NT2/D1 (cell line): ENCODE measurements at regions not wholly inside any gene's neighbourhood (a gene's known extent, or its start where the extent isn't known, plus 50 kb on each side); places are given as distances from the start of the nearest gene placed in this dataset.

Experiments used
- DNase-seq: peaks from one replicate; pipeline ENCODE4 v3.0.0-alpha.2; 2011; ENCODE audit warnings: low read depth, low spot score
- H3K27me3 ChIP-seq: 2 replicates; pipeline ENCODE4 v1.6.0; 2011; ENCODE audit warnings: mild to moderate bottlenecking; ENCODE audit not compliant: insufficient read length, insufficient read depth
- H3K36me3 ChIP-seq: 2 replicates; pipeline ENCODE4 v1.6.1; 2011; ENCODE audit warnings: mild to moderate bottlenecking, low read length, mixed read lengths; ENCODE audit not compliant: insufficient read depth, insufficient read length
- H3K4me1 ChIP-seq: 2 replicates; pipeline ENCODE4 v1.5.1; 2011; ENCODE audit not compliant: insufficient read depth, insufficient read length
- H3K4me3 ChIP-seq: 2 replicates; pipeline ENCODE4 v1.5.1; 2011; ENCODE audit warnings: low read depth; ENCODE audit not compliant: insufficient read length
- H3K9ac ChIP-seq: 2 replicates; pipeline ENCODE4 v1.6.0; 2011; ENCODE audit warnings: low read depth; ENCODE audit not compliant: insufficient read length
- H3K9me3 ChIP-seq: 2 replicates; pipeline ENCODE4 v1.5.1; 2011; ENCODE audit warnings: mild to moderate bottlenecking, low read length; ENCODE audit not compliant: insufficient read depth
- SUZ12 ChIP-seq: IDR thresholded peaks from 2 replicates; pipeline ENCODE4 v1.6.1; 2011; ENCODE audit not compliant: insufficient read length, insufficient read depth; ENCODE audit errors: extremely low read depth
- YY1 ChIP-seq: IDR thresholded peaks from 2 replicates; pipeline ENCODE4 v1.6.1; 2011; ENCODE audit not compliant: insufficient read length, insufficient read depth
- ZNF274 ChIP-seq: IDR thresholded peaks from 2 replicates; pipeline ENCODE4 v1.6.1; 2011; ENCODE audit warnings: mild to moderate bottlenecking, low read depth, low read length

- no peak overlapping the region for H3K9ac ChIP-seq
These were observed 298.3 kb downstream of the CDK5RAP2 start for GRCh38 chr9:120281665-120282064.

GRCh38 chr9:120267929-120268328 lies 312.0 kb downstream of the CDK5RAP2 start:
- Histone ChIP-seq H3K27me3 (no peaks in the 10 kb centered on the region), H3K9me3 (no peaks in the 10 kb centered on the region; the same call in 1 of the 2 replicates), H3K4me3 (no peak overlapping the region), H3K36me3 (no peaks in the 10 kb centered on the region), H3K4me1 (no peaks in the 10 kb centered on the region), H3K9ac (no peak overlapping the region)
- DNase-seq: no peak
- TF ChIP-seq SUZ12 (no peak), YY1 (no peak), ZNF274 (no peak)

More at GRCh38 chr9:120281665-120282064, 298.3 kb downstream of the CDK5RAP2 start:
- Histone ChIP-seq H3K4me1 (no peaks in the 10 kb centered on the region), H3K36me3 (no peaks in the 10 kb centered on the region), H3K27me3 (no peaks in the 10 kb centered on the region), H3K4me3 (no peak overlapping the region), H3K9me3 (peaks cover 17% of the 10 kb centered on the region; the same call in 1 of the 2 replicates)
- no peak for DNase-seq
- TF ChIP-seq ZNF274: no peak
- no peak for TF ChIP-seq YY1
- no peak for TF ChIP-seq SUZ12

- no peak overlapping the region for H3K9ac ChIP-seq
- no peak for DNase-seq
These were observed 314.2 kb downstream of the CDK5RAP2 start for GRCh38 chr9:120265791-120266190.

GRCh38 chr9:120264528-120264927 lies 315.4 kb downstream of the CDK5RAP2 start:
- H3K27me3 ChIP-seq: no peaks in the 10 kb centered on the region
- H3K9me3 ChIP-seq: no peaks in the 10 kb centered on the region; the same call in 1 of the 2 replicates
- no peak for DNase-seq
- H3K4me1 ChIP-seq: no peaks in the 10 kb centered on the region
- no peak overlapping the region for H3K9ac ChIP-seq
- TF ChIP-seq YY1 (no peak), ZNF274 (no peak), SUZ12 (no peak)
- no peak overlapping the region for H3K4me3 ChIP-seq
- H3K36me3 ChIP-seq: no peaks in the 10 kb centered on the region

More at GRCh38 chr9:120265791-120266190, 314.2 kb downstream of the CDK5RAP2 start:
- Histone ChIP-seq H3K27me3 (no peaks in the 10 kb centered on the region), H3K4me3 (no peak overlapping the region), H3K36me3 (no peaks in the 10 kb centered on the region), H3K9me3 (no peaks in the 10 kb centered on the region; the same call in 1 of the 2 replicates), H3K4me1 (no peaks in the 10 kb centered on the region)
- TF ChIP-seq YY1 (no peak), SUZ12 (no peak), ZNF274 (no peak)

DNA sequence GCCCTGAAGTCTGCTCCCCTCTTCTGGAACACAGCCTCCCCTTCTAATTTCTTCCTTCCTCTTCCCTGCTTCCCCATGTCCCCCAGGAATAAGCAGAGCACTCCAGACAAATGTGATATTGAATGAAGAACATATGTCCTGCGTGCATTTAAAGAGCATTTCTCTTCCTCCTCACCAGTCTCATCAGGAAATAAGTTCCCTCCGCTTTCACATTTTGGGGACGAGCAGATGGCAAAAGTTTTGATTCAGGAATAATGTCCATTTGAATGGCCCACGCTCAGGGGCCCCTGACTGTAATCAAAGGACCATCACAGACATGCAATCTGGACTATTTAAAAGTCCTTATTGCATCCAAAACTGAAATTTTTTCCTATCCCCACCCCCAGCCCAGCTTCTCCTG lies 316.1 kb downstream of the CDK5RAP2 start:
- Histone ChIP-seq H3K27me3 (no peaks in the 10 kb centered on the region), H3K9me3 (no peaks in the 10 kb centered on the region; the same call in 1 of the 2 replicates), H3K4me1 (no peaks in the 10 kb centered on the region), H3K36me3 (no peaks in the 10 kb centered on the region), H3K9ac (no peak overlapping the region), H3K4me3 (no peak overlapping the region)
- no peak for DNase-seq
- TF ChIP-seq YY1 (no peak), SUZ12 (no peak), ZNF274 (no peak)

DNA sequence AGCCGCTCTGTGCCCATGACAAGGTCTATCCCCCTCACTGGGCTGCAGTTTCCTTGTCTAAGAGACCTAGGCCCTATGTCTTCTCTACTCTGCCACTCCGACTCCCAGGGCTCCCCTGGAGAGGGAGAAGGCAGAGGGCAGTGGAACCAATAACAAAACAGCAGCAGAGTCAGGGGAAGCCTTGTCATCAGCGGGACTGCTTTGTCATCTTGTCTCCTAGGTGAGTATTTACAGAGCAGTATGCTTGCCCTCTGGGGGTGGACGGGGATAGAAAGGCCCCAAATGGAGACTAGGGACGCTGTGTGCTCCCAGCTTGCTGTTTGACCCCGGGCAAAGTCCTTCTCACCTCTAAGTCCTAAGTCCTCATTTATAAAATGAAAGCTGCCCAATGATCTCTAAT lies 318.5 kb downstream of the CDK5RAP2 start:
- Histone ChIP-seq H3K27me3 (no peaks in the 10 kb centered on the region), H3K9ac (no peak overlapping the region), H3K9me3 (no peaks in the 10 kb centered on the region), H3K36me3 (no peaks in the 10 kb centered on the region), H3K4me3 (no peak overlapping the region), H3K4me1 (no peaks in the 10 kb centered on the region)
- no peak for TF ChIP-seq ZNF274
- TF ChIP-seq SUZ12: no peak
- TF ChIP-seq YY1: no peak
- no peak for DNase-seq

DNA sequence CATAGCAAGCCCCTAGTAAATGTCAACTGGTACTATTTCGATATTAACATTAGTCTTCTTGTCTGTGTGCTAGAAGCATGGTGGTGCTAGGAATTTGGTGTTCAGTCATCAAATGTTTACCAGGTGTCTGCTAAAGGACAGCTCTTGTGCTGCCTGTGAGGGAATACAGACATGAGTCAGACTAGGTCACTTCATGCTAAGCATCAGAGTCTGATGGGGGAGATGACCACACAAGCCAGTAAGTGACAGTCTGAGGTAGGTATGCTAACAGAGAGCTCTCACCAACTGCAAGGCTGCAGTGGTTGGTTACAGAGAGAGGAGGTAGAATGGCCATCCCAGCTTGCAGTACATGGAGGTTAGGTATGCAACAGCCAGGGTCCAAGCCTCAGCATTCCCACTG lies 320.9 kb downstream of the CDK5RAP2 start:
- Histone ChIP-seq H3K4me3 (no peak overlapping the region), H3K36me3 (no peaks in the 10 kb centered on the region), H3K27me3 (no peaks in the 10 kb centered on the region), H3K9me3 (no peaks in the 10 kb centered on the region), H3K4me1 (no peaks in the 10 kb centered on the region), H3K9ac (no peak overlapping the region)
- TF ChIP-seq ZNF274 (no peak), SUZ12 (no peak), YY1 (no peak)
- DNase-seq: no peak
